HG03469 (cell line): ENCODE measurements at regions not wholly inside any gene's neighbourhood (a gene's known extent, or its start where the extent isn't known, plus 50 kb on each side); places are given as distances from the start of the nearest gene placed in this dataset.

Experiments
- ATAC-seq: cut with Tn5 transposase; IDR thresholded peaks from one replicate; pipeline ENCODE4 v1.9.1; 2021; ENCODE audit warnings: mild to moderate bottlenecking, moderate library complexity, moderate number of reproducible peaks; ENCODE audit not compliant: unreplicated experiment

DNA sequence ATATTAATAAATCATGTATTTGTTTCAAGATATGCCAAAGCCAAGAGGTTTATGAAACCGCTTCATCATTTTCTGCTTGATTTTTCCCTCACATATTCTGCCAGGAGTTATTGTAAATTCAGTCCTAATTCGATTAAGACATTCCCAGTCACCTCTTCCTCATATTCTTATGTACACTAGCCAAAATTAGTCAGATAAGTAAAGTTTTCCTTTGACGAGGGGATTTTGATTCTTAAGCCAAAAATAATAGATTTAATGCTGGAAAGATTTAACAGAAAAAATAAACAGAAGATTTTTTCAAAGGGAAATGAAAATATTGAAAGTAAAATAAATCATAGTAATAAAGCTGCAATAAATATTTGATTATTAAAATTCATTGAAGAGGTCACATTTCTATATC lies 51.0 kb upstream of the VEGFC start:
- ATAC-seq: no peak

DNA sequence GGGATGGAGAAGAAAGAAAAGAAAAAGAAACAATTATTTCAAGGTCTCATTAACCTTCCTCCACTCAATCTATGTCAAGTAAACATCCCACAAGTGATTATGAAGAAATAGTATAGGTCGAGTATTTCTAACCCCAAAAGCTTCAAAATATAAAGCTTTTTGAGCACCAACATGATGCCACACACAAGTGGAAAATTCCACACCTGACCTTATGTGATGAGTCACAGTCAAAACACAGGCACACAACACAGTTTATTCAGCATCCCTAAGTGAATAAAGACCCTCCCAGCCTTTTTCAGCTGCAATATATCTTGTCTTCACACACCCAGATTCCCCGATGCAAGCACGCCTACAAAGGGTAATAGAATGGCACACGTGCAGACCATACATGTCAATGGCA lies 51.7 kb upstream of the VEGFC start:
- ATAC-seq: no peak

GRCh38 chr4:176845636-176846035 lies 52.9 kb upstream of the VEGFC start:
- ATAC-seq: no peak

DNA sequence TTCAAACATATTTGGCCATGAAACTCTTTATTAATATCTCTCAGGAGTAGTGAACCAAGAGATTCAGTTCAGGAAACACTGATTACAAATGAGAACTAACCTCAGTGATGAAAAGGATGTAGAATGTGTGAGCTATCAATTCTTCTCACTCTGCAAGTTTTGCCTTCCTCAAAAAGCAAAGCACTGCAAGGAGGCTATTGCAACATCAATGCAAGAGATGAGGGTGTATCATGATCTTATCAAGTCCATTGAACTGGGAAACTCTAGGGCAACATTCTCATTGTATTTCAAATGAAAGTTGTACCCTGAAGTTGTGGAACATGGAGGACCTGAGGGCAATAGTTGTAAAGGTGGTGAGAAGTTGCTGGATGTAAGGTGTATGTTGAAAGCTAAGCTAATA lies 56.4 kb upstream of the VEGFC start:
- no peak for ATAC-seq

DNA sequence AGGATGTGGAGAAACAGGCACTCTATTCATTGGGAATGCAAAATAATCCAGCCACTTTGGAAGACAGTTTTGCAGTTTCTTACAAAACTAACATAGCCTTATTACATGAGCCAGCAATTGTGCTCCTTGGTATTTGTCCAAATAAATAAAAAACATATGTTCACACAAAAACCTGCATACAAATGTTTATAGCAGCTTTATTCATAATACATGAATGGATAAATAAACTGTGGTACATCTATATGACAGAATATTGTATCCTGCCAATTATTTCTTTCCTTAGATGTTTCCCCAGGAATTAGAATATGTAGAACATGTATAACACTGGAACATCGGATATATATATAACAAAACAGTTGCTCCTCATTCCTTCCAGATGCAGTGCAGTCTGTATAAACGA lies 57.7 kb upstream of the VEGFC start:
- ATAC-seq: no peak

DNA sequence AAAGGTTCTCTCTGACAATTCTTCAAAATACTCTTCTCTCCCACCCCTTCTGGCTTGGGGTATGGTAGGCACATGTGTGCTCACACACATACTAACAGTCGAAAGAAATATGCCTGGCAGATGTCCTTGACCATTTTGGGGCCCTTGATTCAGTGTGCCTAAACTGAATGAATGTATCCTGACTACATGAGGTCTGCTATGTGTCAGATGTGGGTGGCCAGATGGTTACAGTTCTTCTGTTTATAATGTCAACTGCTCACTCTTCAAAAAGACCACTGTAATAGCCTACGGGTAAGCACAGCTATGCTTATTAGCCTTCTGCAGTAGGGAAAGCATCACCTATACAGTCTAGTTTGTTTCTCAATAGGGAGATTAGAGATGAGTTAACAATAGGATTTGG lies 63.7 kb upstream of the VEGFC start:
- no peak for ATAC-seq

DNA sequence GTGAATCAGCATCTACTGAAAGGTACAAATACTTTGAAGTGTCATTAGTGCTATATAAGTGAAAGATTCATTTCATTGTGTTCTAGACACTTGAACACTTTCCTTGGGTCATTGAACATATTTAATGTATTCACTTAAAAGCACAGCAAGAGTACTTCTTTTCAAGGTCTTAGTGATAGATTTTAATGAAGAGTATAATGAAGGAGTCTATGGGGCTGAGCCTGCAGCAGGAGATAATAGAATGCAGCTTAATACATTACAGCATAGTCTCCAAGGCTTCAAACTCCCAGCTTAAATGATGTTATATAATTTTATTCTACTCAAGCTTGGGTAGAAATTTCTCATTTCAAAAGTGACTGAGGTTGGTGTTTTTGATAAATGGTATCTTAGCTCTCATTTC lies 66.1 kb upstream of the VEGFC start:
- no peak for ATAC-seq

- ATAC-seq: no peak
Measured at GRCh38 chr4:176864238-176864637, 71.5 kb upstream of the VEGFC start.

GRCh38 chr4:176868676-176869075 lies 76.0 kb upstream of the VEGFC start:
- ATAC-seq: no peak

DNA sequence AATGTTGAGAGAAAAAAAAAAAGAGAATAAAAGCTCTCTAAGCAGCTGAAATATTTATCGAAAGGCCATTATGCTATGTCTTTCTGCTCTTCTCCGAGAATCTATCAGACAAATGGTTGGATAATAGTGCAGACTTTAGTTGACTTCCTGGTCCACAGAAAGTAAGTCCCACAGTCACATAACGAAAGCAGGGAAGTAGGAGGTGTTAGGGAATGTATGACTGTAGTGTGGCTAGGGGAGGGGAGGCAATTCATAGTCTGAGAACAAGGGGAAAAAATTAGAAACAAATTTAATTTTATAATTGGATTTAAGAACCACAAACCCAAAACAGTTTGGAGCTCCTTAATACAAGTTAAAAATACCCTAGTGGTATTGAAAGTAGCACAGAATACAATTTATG lies 79.7 kb upstream of the VEGFC start:
- no peak for ATAC-seq

DNA sequence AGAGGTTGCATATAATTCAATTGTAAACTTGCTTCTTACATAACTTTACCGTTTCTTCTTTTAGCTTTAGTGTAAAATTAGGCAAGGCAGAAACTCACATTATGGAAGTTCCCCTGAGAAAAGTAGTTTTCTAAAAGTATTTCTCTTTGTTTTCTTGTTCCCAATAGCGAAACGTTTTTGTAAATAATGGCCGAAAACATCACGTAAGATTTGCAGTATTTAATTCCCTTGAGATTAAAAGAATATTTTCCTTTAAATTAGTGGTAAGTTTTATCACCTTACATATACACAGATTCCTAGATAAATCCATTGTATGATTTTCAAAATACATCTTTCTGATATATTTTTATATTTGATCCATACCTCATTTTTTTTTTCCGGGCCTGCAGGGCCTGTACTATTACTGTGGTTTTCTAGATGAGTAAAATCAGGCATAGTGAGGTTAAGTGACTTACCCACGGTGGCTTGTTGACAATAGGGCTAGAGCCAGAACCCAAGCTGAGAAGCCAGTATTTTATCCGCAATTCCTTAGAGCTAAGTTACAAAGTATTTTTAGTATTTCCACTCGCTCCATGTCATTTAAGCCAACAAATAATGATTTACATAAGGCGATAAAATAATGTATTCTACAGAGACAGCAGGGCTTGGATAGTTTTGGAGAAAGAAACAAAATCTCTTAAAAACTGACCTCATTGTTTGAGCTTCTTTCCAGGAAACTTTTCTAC lies 82.2 kb upstream of the VEGFC start:
- ATAC-seq: no peak

- no peak for ATAC-seq
Measured at GRCh38 chr4:176875446-176875930, 82.8 kb upstream of the VEGFC start.

- ATAC-seq: no peak
Measured at GRCh38 chr4:176879380-176880116, 86.8 kb upstream of the VEGFC start.

GRCh38 chr4:176882206-176882605 lies 89.5 kb upstream of the VEGFC start:
- ATAC-seq: no peak

DNA sequence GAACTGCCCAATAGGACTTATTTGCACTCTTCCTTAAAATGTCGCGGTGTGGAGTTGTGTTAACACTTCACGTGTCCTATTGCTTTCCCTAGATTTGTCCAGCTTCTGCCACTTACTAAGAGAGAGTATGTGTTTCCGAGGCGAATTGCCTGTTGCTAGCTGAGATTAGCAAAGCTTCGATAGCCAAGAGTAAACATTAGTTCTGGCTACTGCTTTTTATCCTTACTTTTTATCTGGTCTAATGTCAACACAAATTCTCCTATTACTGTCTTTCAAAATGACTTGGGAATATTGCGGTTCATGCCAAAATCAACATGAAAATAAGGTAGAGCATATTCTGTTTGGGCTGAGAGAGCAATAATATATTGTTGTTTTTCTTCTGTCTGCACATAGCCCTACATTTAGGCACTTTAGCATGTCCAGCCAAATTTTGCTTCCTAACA lies 90.4 kb upstream of the VEGFC start:
- no peak for ATAC-seq

DNA sequence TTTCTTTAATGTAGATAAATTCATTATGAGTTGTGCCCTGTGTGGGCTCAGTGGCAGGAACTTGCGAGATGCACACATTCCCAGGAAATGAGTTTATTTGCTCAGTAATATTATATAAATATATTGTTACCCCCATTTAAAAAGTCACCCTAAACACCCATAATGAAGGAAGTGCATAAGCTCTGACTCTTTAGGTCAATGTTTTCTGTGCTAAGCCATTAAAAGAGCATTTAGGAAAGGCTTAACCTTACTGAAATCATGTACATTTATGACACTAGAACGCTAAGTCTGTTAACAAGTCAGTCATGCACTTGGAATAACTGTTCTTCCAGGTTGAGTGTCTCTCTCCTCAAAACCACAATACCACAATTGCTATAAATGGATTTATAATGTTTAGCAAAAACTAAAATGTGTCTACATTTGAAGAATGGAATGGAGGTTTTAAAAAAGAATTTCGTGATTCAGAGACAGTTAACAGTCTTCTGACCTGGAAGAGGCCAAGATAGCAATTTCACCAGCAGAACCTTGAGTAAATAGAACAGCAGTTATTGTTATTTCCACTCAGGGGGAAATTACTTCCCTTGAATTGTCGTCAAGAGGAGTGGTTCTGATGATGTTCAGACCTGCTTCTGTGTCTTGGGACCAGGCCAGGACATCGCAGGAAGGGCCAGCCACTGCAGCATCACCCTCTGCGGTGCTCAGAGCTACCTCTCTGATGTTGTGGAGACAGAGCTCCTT lies 91.1 kb upstream of the VEGFC start:
- no peak for ATAC-seq

GRCh38 chr4:176885224-176885623 lies 92.5 kb upstream of the VEGFC start:
- no peak for ATAC-seq

GRCh38 chr4:176886135-176886534 lies 93.4 kb upstream of the VEGFC start:
- no peak for ATAC-seq

DNA sequence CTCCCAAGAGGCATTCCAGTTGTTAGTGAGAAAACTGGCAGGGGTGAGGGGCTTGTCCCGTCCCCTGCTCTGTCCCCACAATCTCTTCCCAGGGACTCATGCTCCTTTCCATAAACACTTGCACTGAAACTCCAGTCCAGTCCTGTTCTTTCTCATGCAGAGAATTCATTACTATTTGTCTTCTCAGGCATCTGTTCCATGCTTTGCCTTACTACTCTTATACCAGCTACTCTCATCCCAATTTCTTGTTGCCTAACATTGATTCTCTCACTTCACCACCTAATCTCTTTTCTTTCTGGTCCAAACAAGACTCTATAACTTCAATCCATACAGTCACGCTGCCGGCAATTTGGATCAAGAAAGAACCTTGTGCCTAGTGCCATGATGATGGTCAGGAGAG lies 97.1 kb upstream of the VEGFC start:
- no peak for ATAC-seq

DNA sequence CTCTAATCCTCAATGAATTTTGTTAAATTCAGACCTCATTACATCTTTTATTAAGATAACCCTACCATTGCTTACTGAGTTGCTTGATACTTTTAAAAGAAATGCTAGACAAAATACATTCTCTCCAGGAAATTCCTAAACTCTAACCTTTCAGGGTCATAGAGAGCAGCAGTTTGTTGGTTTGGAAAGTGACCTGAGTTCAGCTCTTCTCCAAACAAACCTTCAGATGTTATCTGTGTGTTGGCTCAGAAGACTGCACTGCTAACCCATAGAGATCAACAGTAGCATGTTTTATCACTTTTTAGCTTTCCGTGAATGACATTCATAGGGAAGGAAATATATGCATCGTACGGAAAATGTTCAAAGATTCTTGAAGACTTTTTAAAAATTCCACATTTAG lies 101.8 kb upstream of the VEGFC start:
- no peak for ATAC-seq

GRCh38 chr4:176896211-176896610 lies 103.5 kb upstream of the VEGFC start:
- ATAC-seq: no peak

DNA sequence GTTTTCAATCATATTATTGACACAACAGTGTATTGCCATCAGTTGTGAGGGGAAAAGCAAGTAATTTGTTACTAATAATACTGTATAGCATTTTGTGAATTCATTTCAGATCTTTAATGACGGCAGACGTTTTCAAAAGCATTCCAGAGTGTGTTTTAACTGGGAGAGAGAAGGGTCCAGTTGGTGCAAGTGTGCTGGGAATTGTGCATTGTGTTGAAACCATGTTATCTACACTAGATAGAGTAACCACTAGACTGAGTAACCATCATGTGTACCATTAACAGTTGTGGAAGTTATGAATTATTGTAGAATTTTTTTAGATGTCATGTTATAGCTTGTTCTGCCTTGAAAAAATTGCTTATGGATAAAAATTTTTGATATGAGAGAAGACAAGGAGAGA lies 104.5 kb upstream of the VEGFC start:
- ATAC-seq: no peak
